MM.1S (cell line): ENCODE measurements at regions not wholly inside any gene's neighbourhood (a gene's known extent, or its start where the extent isn't known, plus 50 kb on each side); places are given as distances from the start of the nearest gene placed in this dataset.

Source experiments
- DNase-seq: peaks from one replicate; pipeline ENCODE4 v3.0.0-alpha.2; 2015
- H2AFZ ChIP-seq: fragments of 300-600 bp; sonication (generic); 2 replicates; pipeline ENCODE4 v1.6.0; 2016; ENCODE audit warnings: antibody characterized with exemption, low read length
- H3F3A ChIP-seq: fragments of 300-600 bp; sonication (generic); 2 replicates; pipeline ENCODE4 v1.6.1; 2016; ENCODE audit warnings: mild to moderate bottlenecking, antibody characterized with exemption, low read length, moderate library complexity, mixed read lengths; ENCODE audit not compliant: insufficient read depth
- H3K27ac ChIP-seq: fragments of 300-600 bp; sonication (generic); 2 replicates; pipeline ENCODE4 v1.5.1; 2016; ENCODE audit warnings: mild to moderate bottlenecking, low read length
- H3K27me3 ChIP-seq: fragments of 300-600 bp; sonication (generic); replicated peaks from 2 replicates; pipeline ENCODE4 v1.6.0; 2016; ENCODE audit warnings: low read length; ENCODE audit not compliant: insufficient read depth
- H3K36me3 ChIP-seq: fragments of 300-600 bp; sonication (generic); replicated peaks from 2 replicates; pipeline ENCODE4 v1.6.1; 2016; ENCODE audit warnings: mild to moderate bottlenecking, low read length, mixed read lengths; ENCODE audit not compliant: insufficient read depth
- H3K4me1 ChIP-seq: fragments of 300-600 bp; sonication (generic); 2 replicates; pipeline ENCODE4 v1.6.1; 2016; ENCODE audit warnings: low read length, mixed read lengths
- H3K4me2 ChIP-seq: fragments of 300-600 bp; sonication (generic); 2 replicates; pipeline ENCODE4 v1.6.0; 2016; ENCODE audit warnings: low read depth, low read length
- H3K4me3 ChIP-seq: fragments of 300-600 bp; sonication (generic); 2 replicates; pipeline ENCODE4 v1.5.1; 2016; ENCODE audit warnings: low read length, mixed read lengths
- H3K79me2 ChIP-seq: fragments of 300-600 bp; sonication (generic); 2 replicates; pipeline ENCODE4 v1.6.1; 2016; ENCODE audit warnings: mixed run types, low read length, mixed read lengths
- H3K9ac ChIP-seq: fragments of 300-600 bp; sonication (generic); 2 replicates; pipeline ENCODE4 v1.6.1; 2016; ENCODE audit warnings: low read length, mixed read lengths
- H3K9me2 ChIP-seq: fragments of 300-600 bp; sonication (generic); replicated peaks from 2 replicates; pipeline ENCODE4 v1.6.1; 2016; ENCODE audit warnings: mild to moderate bottlenecking, low read length, mixed read lengths; ENCODE audit not compliant: insufficient read depth
- H3K9me3 ChIP-seq: fragments of 300-600 bp; sonication (generic); replicated peaks from 2 replicates; pipeline ENCODE4 v1.6.1; 2016; ENCODE audit warnings: mild to moderate bottlenecking, low read length, mixed read lengths; ENCODE audit not compliant: insufficient read depth
- H4K20me1 ChIP-seq: fragments of 300-600 bp; sonication (generic); 2 replicates; pipeline ENCODE4 v1.6.1; 2016; ENCODE audit warnings: mild to moderate bottlenecking, low read length, moderate library complexity, mixed read lengths; ENCODE audit not compliant: insufficient read depth
- CTCF ChIP-seq: fragments of 300-600 bp; sonication (generic); IDR thresholded peaks from 2 replicates; pipeline ENCODE4 v1.5.1; 2016; ENCODE audit warnings: antibody characterized with exemption, low read length, mixed read lengths
- EZH2 ChIP-seq: fragments of 300-600 bp; sonication (generic); optimal IDR thresholded peaks from 2 replicates; pipeline ENCODE3; 2017; ENCODE audit warnings: low read depth, mild to moderate bottlenecking, antibody characterized with exemption, low read length, mixed read lengths
- EZH2phosphoT487 ChIP-seq: fragments of 300-600 bp; sonication (generic); IDR thresholded peaks from 2 replicates; pipeline ENCODE4 v1.6.1; 2018; ENCODE audit warnings: antibody characterized with exemption, low read length

DNA sequence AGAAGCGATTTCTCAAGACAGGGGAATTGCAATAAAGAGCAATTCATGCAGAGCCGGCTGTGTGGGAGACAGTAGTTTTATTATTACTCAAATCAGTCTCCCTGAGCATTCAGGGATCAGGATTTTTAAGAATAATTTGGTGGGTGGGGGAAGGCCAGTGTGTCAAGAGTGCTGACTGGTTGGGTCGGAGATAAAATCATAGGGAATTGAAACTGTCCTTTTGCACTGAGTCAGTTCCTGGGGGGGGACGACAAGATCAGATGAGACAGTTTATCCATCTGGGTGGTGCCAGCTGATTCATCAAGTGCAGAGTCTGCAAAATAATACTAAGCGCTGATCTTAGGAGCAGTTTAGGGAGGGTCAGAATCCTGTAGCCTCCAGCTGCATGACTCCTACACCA lies 502.4 kb downstream of the NLGN4X start:
- H3K79me2 ChIP-seq, result no peaks in the 10 kb centered on the region
- no peaks in the 10 kb centered on the region for H3K9me3 ChIP-seq
- no peak overlapping the region for H3K9ac ChIP-seq
- no peaks in the 10 kb centered on the region for H3K4me1 ChIP-seq
- H3K4me3 ChIP-seq, result no peak overlapping the region
- no peak overlapping the region for H2AFZ ChIP-seq
- H3F3A ChIP-seq, result no peaks in the 10 kb centered on the region
- H4K20me1 ChIP-seq, result no peaks in the 10 kb centered on the region
- H3K27ac ChIP-seq, result no peak overlapping the region
- DNase-seq, result peak; percentile 18
- H3K4me2 ChIP-seq, result no peak overlapping the region
- no peaks in the 10 kb centered on the region for H3K27me3 ChIP-seq
- H3K36me3 ChIP-seq, result no peaks in the 10 kb centered on the region
- H3K9me2 ChIP-seq, result no peaks in the 10 kb centered on the region
- TF ChIP-seq EZH2 (no peak), EZH2phosphoT487 (no peak), CTCF (no peak)

DNA sequence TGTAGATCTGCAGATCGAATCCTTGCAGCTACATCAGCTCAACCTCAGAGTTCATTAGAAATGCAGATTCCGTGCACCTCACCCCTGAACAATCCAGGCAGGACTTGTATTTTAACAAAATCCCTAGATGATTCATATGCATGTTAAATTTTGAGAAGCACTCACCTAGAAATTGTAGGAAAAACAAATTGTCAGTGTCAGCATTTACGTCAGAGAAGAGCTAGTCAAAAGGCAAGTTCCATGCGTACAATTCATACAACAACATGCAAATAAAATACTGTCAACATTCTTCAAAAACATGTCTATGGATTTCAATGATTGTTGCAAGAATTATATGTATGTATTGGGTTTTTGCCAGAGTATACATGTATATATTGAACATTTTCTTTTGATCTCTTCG lies 504.5 kb downstream of the NLGN4X start:
- Histone ChIP-seq H3K9me2 (no peaks in the 10 kb centered on the region), H3K4me1 (no peaks in the 10 kb centered on the region), H3K36me3 (no peaks in the 10 kb centered on the region), H3K79me2 (no peaks in the 10 kb centered on the region), H4K20me1 (no peaks in the 10 kb centered on the region), H3K27ac (no peak overlapping the region), H3F3A (no peaks in the 10 kb centered on the region), H3K9me3 (no peaks in the 10 kb centered on the region), H3K27me3 (no peaks in the 10 kb centered on the region), H3K4me3 (no peak overlapping the region), H3K4me2 (no peak overlapping the region), H3K9ac (no peak overlapping the region), H2AFZ (no peak overlapping the region)
- DNase-seq, result no peak
- TF ChIP-seq CTCF (no peak), EZH2phosphoT487 (no peak), EZH2 (no peak)

DNA sequence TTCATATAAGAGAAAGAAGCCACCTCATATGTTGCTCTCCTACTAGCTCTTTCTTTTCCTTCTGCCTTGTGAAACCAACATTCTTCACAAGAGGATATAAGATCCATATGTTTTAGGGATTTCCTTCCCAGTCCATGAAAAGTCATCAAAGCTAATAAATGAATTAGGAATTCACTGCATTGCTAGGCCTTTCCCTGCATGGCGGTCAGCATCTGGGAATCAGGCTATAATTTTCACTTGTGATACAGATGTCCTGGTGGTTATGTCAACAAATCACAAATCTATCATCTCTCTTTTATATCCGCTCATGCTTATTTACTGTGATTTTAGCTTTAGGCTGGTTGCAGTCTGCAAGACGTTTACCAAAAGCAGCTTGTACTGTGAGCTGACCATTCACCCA lies 510.0 kb downstream of the NLGN4X start:
- H3K9ac ChIP-seq, result no peak overlapping the region
- no peaks in the 10 kb centered on the region for H3K9me2 ChIP-seq
- no peak overlapping the region for H3K4me3 ChIP-seq
- no peaks in the 10 kb centered on the region for H3F3A ChIP-seq
- H3K27me3 ChIP-seq, result no peaks in the 10 kb centered on the region
- no peaks in the 10 kb centered on the region for H3K36me3 ChIP-seq
- no peaks in the 10 kb centered on the region for H3K79me2 ChIP-seq
- no peaks in the 10 kb centered on the region for H3K9me3 ChIP-seq
- DNase-seq, result no peak
- H3K4me1 ChIP-seq, result no peaks in the 10 kb centered on the region
- H4K20me1 ChIP-seq, result no peaks in the 10 kb centered on the region
- H3K4me2 ChIP-seq, result no peak overlapping the region
- H2AFZ ChIP-seq, result no peak overlapping the region
- H3K27ac ChIP-seq, result no peak overlapping the region
- TF ChIP-seq EZH2, result no peak

DNA sequence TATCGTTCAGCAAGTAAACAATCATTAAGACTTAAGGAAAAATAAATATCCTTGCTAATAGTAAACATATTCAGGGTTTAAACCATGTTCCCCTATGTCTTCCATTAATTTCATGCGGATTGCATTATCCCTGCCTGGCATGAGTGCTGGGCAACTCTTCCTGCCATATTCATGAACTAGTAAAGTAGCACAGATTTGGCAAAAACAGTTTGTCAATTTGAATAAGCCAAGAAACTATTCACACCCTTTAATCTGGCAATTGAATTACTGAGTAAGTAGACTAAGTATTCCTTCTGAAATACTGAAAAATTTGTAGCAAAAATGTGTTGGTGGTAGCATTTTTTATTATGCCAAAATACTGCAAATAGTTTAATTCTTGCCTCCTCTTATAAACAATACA lies 512.0 kb downstream of the NLGN4X start:
- H3K36me3 ChIP-seq, result no peaks in the 10 kb centered on the region

More for the DNA sequence above, 512.0 kb downstream of the NLGN4X start:
- Histone ChIP-seq H3F3A (no peaks in the 10 kb centered on the region), H4K20me1 (no peaks in the 10 kb centered on the region), H3K9me2 (no peaks in the 10 kb centered on the region), H3K27ac (no peak overlapping the region), H2AFZ (no peak overlapping the region), H3K4me1 (no peaks in the 10 kb centered on the region), H3K9me3 (no peaks in the 10 kb centered on the region), H3K27me3 (no peaks in the 10 kb centered on the region), H3K4me2 (no peak overlapping the region), H3K79me2 (no peaks in the 10 kb centered on the region), H3K4me3 (no peak overlapping the region), H3K9ac (no peak overlapping the region)
- TF ChIP-seq CTCF, result no peak
- TF ChIP-seq EZH2, result no peak
- no peak for TF ChIP-seq EZH2phosphoT487
- DNase-seq, result no peak
